Transverse colon (tissue), 4 donors: ENCODE measurements at regions not wholly inside any gene's neighbourhood (a gene's known extent, or its start where the extent isn't known, plus 50 kb on each side); places are given as distances from the start of the nearest gene placed in this dataset.

ENCODE experiments used
- CTCF ChIP-seq, 5 experiments: fragments of 200-600 bp in 3 of 5; fragments of 450-650 bp in 2 of 5; sonication (generic) in 3 of 5; IDR thresholded peaks; 1 replicate in 2 of 5; 2 replicates in 3 of 5; pipeline ENCODE4 v1.5.1; 2016 to 2017; ENCODE audit warnings: antibody characterized with exemption in 5 of 5, inconsistent platforms in 3 of 5, mild to moderate bottlenecking in 2 of 5, moderate library complexity in 1 of 5
- EP300 ChIP-seq: sonication (generic); formaldehyde crosslinking; IDR thresholded peaks from one replicate; pipeline ENCODE4 v1.6.1; 2017; ENCODE audit warnings: antibody characterized with exemption, low read depth
- POLR2A ChIP-seq: fragments of 450-650 bp; IDR thresholded peaks from one replicate; pipeline ENCODE4 v1.6.1; 2016; ENCODE audit warnings: antibody characterized with exemption, mild to moderate bottlenecking, moderate library complexity
- POLR2AphosphoS5 ChIP-seq, 3 donors: sonication (generic); formaldehyde crosslinking; IDR thresholded peaks; one replicate each; pipeline ENCODE4 v1.6.1; 2016; ENCODE audit warnings: antibody characterized with exemption in 3 of 3

GRCh38 chr1:242710847-242711246, 186.3 kb upstream of the PLD5 start:
- TF ChIP-seq POLR2A (no peak), CTCF (IDR thresholded peaks at IDR 0.05) (no peak), POLR2AphosphoS5 (IDR thresholded peaks at IDR 0.05) (no peak), EP300 (no peak)
